Stimulated activated CD8-positive, alpha-beta memory T cell treated with anti-CD3 and anti-CD28 coated beads, Interleukin-4, amount 100 ng/mL, for 48 hours (primary cell): ENCODE measurements at regions not wholly inside any gene's neighbourhood (a gene's known extent, or its start where the extent isn't known, plus 50 kb on each side); places are given as distances from the start of the nearest gene placed in this dataset.
"Not testable (repeated sequence)": the region's sequence is repeated elsewhere in the genome, so short reads cannot be mapped to it uniquely, and the experiment has no call there.

Source experiments
- DNase-seq: peaks from one replicate; pipeline ENCODE4 v3.0.0-alpha.2; 2020

GRCh38 chrX:65821721-65822496 is 154.5 kb downstream of the MSN start:
- DNase-seq: peak; percentile 41

GRCh38 chrX:65819983-65820382 is 152.5 kb downstream of the MSN start:
- not testable (repeated sequence) for DNase-seq

GRCh38 chrX:65813245-65813644 is 145.8 kb downstream of the MSN start:
- no peak for DNase-seq

GRCh38 chrX:65811558-65812228 is 144.2 kb downstream of the MSN start:
- no peak for DNase-seq
